ENCODE measurements at regions not wholly inside any gene's neighbourhood (a gene's known extent, or its start where the extent isn't known, plus 50 kb on each side); places are given as distances from the start of the nearest gene placed in this dataset.

- no peak for TF ChIP-seq EMX1 (CRISPR knock-in tag; IDR thresholded peaks at IDR 0.05)
- no peak for TF ChIP-seq ZNF281 (CRISPR knock-in tag; IDR thresholded peaks at IDR 0.05)
- no peak for TF ChIP-seq NFE2L1 (CRISPR knock-in tag; IDR thresholded peaks at IDR 0.05)
- no peak for TF ChIP-seq ZBTB43 (CRISPR knock-in tag; IDR thresholded peaks at IDR 0.05)
- peak; percentile 80 for TF ChIP-seq HMGXB4 (CRISPR knock-in tag; IDR thresholded peaks at IDR 0.05)
- TF ChIP-seq ESRRA (CRISPR knock-in tag; IDR thresholded peaks at IDR 0.05; ENCODE audit: borderline replicate concordance): no peak
- TF ChIP-seq TP53 (CRISPR knock-in tag; IDR thresholded peaks at IDR 0.05): no peak
- peak; percentile 90 for TF ChIP-seq CTCF (IDR thresholded peaks at IDR 0.05)
- no peak for TF ChIP-seq RELA (CRISPR knock-in tag; IDR thresholded peaks at IDR 0.05; ENCODE audit: borderline replicate concordance)
- no peak for TF ChIP-seq USF1 (CRISPR knock-in tag; IDR thresholded peaks at IDR 0.05)
- peak; percentile 53; the same call in 1 of the 2 replicates for TF ChIP-seq AFF4 (CRISPR knock-in tag; IDR thresholded peaks at IDR 0.05; ENCODE audit: borderline replicate concordance)
- no peak for TF ChIP-seq MXD4 (CRISPR knock-in tag; IDR thresholded peaks at IDR 0.05; ENCODE audit: borderline replicate concordance)
- TF ChIP-seq CREB1 (CRISPR knock-in tag; IDR thresholded peaks at IDR 0.05): no peak
- no peak for TF ChIP-seq RORB (CRISPR knock-in tag; IDR thresholded peaks at IDR 0.05)
- peak; percentile 98 for TF ChIP-seq ZNF423 (CRISPR knock-in tag; IDR thresholded peaks at IDR 0.05)
- TF ChIP-seq KAT7 (CRISPR knock-in tag; IDR thresholded peaks at IDR 0.05; ENCODE audit: borderline replicate concordance): no peak
- peak; percentile 66 for TF ChIP-seq SP1 (CRISPR knock-in tag; conservative IDR thresholded peaks at IDR 0.05)
- no peak for TF ChIP-seq ZSCAN18 (CRISPR knock-in tag; IDR thresholded peaks at IDR 0.05)
- peak; percentile 38; the same call in 1 of the 2 replicates for TF ChIP-seq CREM (CRISPR knock-in tag; IDR thresholded peaks at IDR 0.05)
- TF ChIP-seq IRF1 (CRISPR knock-in tag; IDR thresholded peaks at IDR 0.05): no peak
These were observed 51.0 kb upstream of the TCF21 start (continued) for GRCh38 chr6:133837801-133838349.
